ENCODE measurements at regions not wholly inside any gene's neighbourhood (a gene's known extent, or its start where the extent isn't known, plus 50 kb on each side); places are given as distances from the start of the nearest gene placed in this dataset.

DNA sequence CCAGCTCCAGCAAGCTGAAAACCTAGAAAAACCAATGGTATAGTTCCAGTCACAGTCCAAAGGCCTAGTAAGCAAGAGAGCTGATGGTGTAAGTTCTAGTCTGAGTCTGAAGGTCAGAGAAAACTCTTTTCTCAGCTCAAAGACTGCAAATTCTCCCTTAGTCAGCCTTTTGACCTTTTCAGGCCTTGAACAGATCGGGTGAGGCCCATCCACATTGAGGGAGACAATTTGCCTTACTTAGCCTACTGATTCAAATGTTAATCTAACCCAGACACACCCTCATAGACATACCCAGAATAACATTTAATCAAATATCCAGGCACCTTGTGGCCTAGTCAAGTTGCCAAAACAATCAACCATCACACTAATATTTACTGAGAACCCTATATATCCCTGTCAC is 110.8 kb upstream of the KCNJ3 start:
- CTCF ChIA-PET (ENCODE audit: unreplicated experiment): no interaction called here
- Histone ChIP-seq H3K9me3 (ENCODE audit: low read length) (no peaks in the 10 kb centered on the region), H3K9me2 (ENCODE audit: insufficient read depth, low read length) (no peaks in the 10 kb centered on the region), H2AFZ (ENCODE audit: low read length) (no peak overlapping the region), H3K27ac (ENCODE audit: low read depth, low read length, poor library complexity, severe bottlenecking) (no peak overlapping the region), H3K4me2 (ENCODE audit: low read length) (no peak overlapping the region), H3K4me1 (ENCODE audit: insufficient read depth, low read length, poor library complexity, severe bottlenecking) (no peaks in the 10 kb centered on the region), H3K36me3 (ENCODE audit: insufficient read depth, low read length) (no peaks in the 10 kb centered on the region), H3K4me3 (ENCODE audit: low read depth, low read length, poor library complexity, severe bottlenecking) (no peak overlapping the region), H4K20me1 (ENCODE audit: insufficient read depth, low read length) (no peaks in the 10 kb centered on the region), H3K79me2 (ENCODE audit: insufficient read depth, low read depth, low read length) (no peaks in the 10 kb centered on the region)
- POLR2A ChIA-PET: interaction anchor here (1.2 kb wide), 1 partner anchor 17 kb away, joined by 4 read pairs; no protein-coding TSS in a partner anchor
- BruUV-seq (replicated peaks): no TSS peak
- no peak for TF ChIP-seq EZH2phosphoT487 (IDR thresholded peaks at IDR 0.05; ENCODE audit: borderline replicate concordance, low read depth, low read length)
- TF ChIP-seq, protein P1, sequence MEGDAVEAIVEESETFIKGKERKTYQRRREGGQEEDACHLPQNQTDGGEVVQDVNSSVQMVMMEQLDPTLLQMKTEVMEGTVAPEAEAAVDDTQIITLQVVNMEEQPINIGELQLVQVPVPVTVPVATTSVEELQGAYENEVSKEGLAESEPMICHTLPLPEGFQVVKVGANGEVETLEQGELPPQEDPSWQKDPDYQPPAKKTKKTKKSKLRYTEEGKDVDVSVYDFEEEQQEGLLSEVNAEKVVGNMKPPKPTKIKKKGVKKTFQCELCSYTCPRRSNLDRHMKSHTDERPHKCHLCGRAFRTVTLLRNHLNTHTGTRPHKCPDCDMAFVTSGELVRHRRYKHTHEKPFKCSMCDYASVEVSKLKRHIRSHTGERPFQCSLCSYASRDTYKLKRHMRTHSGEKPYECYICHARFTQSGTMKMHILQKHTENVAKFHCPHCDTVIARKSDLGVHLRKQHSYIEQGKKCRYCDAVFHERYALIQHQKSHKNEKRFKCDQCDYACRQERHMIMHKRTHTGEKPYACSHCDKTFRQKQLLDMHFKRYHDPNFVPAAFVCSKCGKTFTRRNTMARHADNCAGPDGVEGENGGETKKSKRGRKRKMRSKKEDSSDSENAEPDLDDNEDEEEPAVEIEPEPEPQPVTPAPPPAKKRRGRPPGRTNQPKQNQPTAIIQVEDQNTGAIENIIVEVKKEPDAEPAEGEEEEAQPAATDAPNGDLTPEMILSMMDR (conservative IDR thresholded peaks at IDR 0.05; ENCODE audit: low read length): no peak
- no peak for DNase-seq (ENCODE audit: low spot score)
- intact Hi-C loops (cut with micrococcal nuclease; ENCODE audit: unreplicated experiment): no loop called here

- Histone ChIP-seq H3K4me2 (ENCODE audit: low read length) (no peak overlapping the region), H3K4me3 (ENCODE audit: low read depth, low read length, poor library complexity, severe bottlenecking) (no peak overlapping the region), H3K9me3 (ENCODE audit: low read length) (no peaks in the 10 kb centered on the region), H4K20me1 (ENCODE audit: insufficient read depth, low read length) (no peaks in the 10 kb centered on the region), H3K27ac (ENCODE audit: low read depth, low read length, poor library complexity, severe bottlenecking) (no peak overlapping the region), H3K36me3 (ENCODE audit: insufficient read depth, low read length) (no peaks in the 10 kb centered on the region), H3K79me2 (ENCODE audit: insufficient read depth, low read depth, low read length) (no peaks in the 10 kb centered on the region), H3K4me1 (ENCODE audit: insufficient read depth, low read length, poor library complexity, severe bottlenecking) (no peaks in the 10 kb centered on the region), H3K9me2 (ENCODE audit: insufficient read depth, low read length) (no peaks in the 10 kb centered on the region), H2AFZ (ENCODE audit: low read length) (no peak overlapping the region)
- ChIA-PET POLR2A (interaction anchor here (0.6 to 1.8 kb wide), 3 partner anchors 9 to 59 kb away, joined by 4 to 5 read pairs (median 4); no protein-coding TSS in a partner anchor), CTCF (ENCODE audit: unreplicated experiment) (no interaction called here)
- no peak for DNase-seq (ENCODE audit: low spot score)
- no peak for TF ChIP-seq EZH2phosphoT487 (IDR thresholded peaks at IDR 0.05; ENCODE audit: borderline replicate concordance, low read depth, low read length)
- TF ChIP-seq, protein P1 (conservative IDR thresholded peaks at IDR 0.05; ENCODE audit: low read length): no peak
- no TSS peak for BruUV-seq (replicated peaks)
- intact Hi-C loops (cut with micrococcal nuclease; ENCODE audit: unreplicated experiment): no loop called here
These were observed 109.7 kb upstream of the KCNJ3 start for GRCh38 chr2:154588838-154589237.

DNA sequence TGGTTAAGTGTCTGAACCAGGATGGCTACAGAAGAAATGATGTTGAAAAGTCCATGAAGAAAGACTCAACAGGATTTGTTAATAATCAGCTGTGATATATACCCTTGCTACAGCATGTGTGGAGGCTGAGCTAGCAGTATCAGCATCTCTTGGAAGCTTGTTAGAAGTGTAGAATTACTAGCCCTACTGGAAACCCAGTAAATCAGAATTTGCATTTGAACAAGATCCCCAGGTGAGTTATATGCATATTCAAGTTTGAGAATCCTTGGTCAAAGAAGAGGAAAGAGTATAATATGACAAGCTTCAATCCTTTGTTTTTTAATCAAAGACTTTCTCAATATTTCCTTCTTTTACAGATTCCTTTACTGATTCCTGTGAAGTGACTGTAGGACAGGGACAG is 109.0 kb upstream of the KCNJ3 start:
- CTCF ChIA-PET (ENCODE audit: unreplicated experiment): no interaction called here
- Histone ChIP-seq H3K4me2 (ENCODE audit: low read length) (no peak overlapping the region), H2AFZ (ENCODE audit: low read length) (no peak overlapping the region), H3K9me2 (ENCODE audit: insufficient read depth, low read length) (no peaks in the 10 kb centered on the region), H3K27ac (ENCODE audit: low read depth, low read length, poor library complexity, severe bottlenecking) (no peak overlapping the region), H3K4me3 (ENCODE audit: low read depth, low read length, poor library complexity, severe bottlenecking) (no peak overlapping the region), H4K20me1 (ENCODE audit: insufficient read depth, low read length) (no peaks in the 10 kb centered on the region), H3K9me3 (ENCODE audit: low read length) (no peaks in the 10 kb centered on the region), H3K36me3 (ENCODE audit: insufficient read depth, low read length) (no peaks in the 10 kb centered on the region), H3K79me2 (ENCODE audit: insufficient read depth, low read depth, low read length) (no peaks in the 10 kb centered on the region), H3K4me1 (ENCODE audit: insufficient read depth, low read length, poor library complexity, severe bottlenecking) (no peaks in the 10 kb centered on the region)
- no TSS peak for BruUV-seq (replicated peaks)
- POLR2A ChIA-PET: interaction anchor here (0.6 to 1.8 kb wide), 4 partner anchors 9 to 1546 kb away, joined by 3 to 4 read pairs (median 4); no protein-coding TSS in a partner anchor
- TF ChIP-seq, protein P1 (conservative IDR thresholded peaks at IDR 0.05; ENCODE audit: low read length): no peak
- intact Hi-C loops (cut with micrococcal nuclease; ENCODE audit: unreplicated experiment): no loop called here
- DNase-seq (ENCODE audit: low spot score): no peak
